ENCODE measurements at regions not wholly inside any gene's neighbourhood (a gene's known extent, or its start where the extent isn't known, plus 50 kb on each side); places are given as distances from the start of the nearest gene placed in this dataset.
"Not testable (repeated sequence)": the region's sequence is repeated elsewhere in the genome, so short reads cannot be mapped to it uniquely, and the experiment has no call there.

GRCh38 chr3:177646749-177647148 lies 449.5 kb upstream of the TBL1XR1 start:
- no peak for DNase-seq

GRCh38 chr3:177647341-177647740 lies 450.1 kb upstream of the TBL1XR1 start:
- DNase-seq: no peak

GRCh38 chr3:177647876-177648275 lies 450.6 kb upstream of the TBL1XR1 start:
- no peak for DNase-seq

GRCh38 chr3:177652556-177653291 lies 455.4 kb upstream of the TBL1XR1 start:
- no peak for DNase-seq

GRCh38 chr3:177657243-177657642 lies 460.0 kb upstream of the TBL1XR1 start:
- DNase-seq: no peak

GRCh38 chr3:177658354-177658753 lies 461.1 kb upstream of the TBL1XR1 start:
- no peak for DNase-seq

- not testable (repeated sequence) for DNase-seq
Observed at GRCh38 chr3:177664380-177665103, 467.3 kb upstream of the TBL1XR1 start.

GRCh38 chr3:177665122-177665808 lies 468.0 kb upstream of the TBL1XR1 start:
- DNase-seq: no peak

- DNase-seq: no peak
Observed at GRCh38 chr3:177672252-177672911, 475.1 kb upstream of the TBL1XR1 start.

GRCh38 chr3:177673112-177673914 lies 476.0 kb upstream of the TBL1XR1 start:
- no peak for DNase-seq

- no peak for DNase-seq
Observed at GRCh38 chr3:177674186-177674585, 476.9 kb upstream of the TBL1XR1 start.

- no peak for DNase-seq
Observed at GRCh38 chr3:177676148-177676547, 478.9 kb upstream of the TBL1XR1 start.

GRCh38 chr3:177676947-177677587 lies 479.8 kb upstream of the TBL1XR1 start:
- no peak for DNase-seq

- DNase-seq: peak; percentile 4
Observed at GRCh38 chr3:177679568-177680471, 482.5 kb upstream of the TBL1XR1 start.

GRCh38 chr3:177680472-177680821 lies 483.2 kb upstream of the TBL1XR1 start:
- DNase-seq: no peak

GRCh38 chr3:177681156-177681555 lies 483.9 kb upstream of the TBL1XR1 start:
- DNase-seq: no peak

GRCh38 chr3:177681852-177682251 lies 484.6 kb upstream of the TBL1XR1 start:
- DNase-seq: no peak

- no peak for DNase-seq
Observed at GRCh38 chr3:177683586-177683985, 486.3 kb upstream of the TBL1XR1 start.

- no peak for DNase-seq
Observed at GRCh38 chr3:177686671-177687070, 489.4 kb upstream of the TBL1XR1 start.

- no peak for DNase-seq
Observed at GRCh38 chr3:177687291-177687690, 490.0 kb upstream of the TBL1XR1 start.

GRCh38 chr3:177688152-177688551 lies 490.9 kb upstream of the TBL1XR1 start:
- no peak for DNase-seq
